HCT116 (cell line): ENCODE measurements at regions not wholly inside any gene's neighbourhood (a gene's known extent, or its start where the extent isn't known, plus 50 kb on each side); places are given as distances from the start of the nearest gene placed in this dataset.

Experiments
- ATAC-seq: fragments of 200-7000 bp; cut with Tn5 transposase; 2 replicates; pipeline ENCODE4 v1.9.1; 2020; ENCODE audit warnings: mild to moderate bottlenecking, moderate library complexity
- BruUV-seq: library from RNA; stranded (reverse); fragments of 400-500 nt; replicated peaks from 2 replicates; lab custom pipeline; 2021; lab: Mats Ljungman, UMichigan
- CTCF ChIA-PET: fragments of 300-600 bp; sonication (Branson Sonifier 250); formaldehyde crosslinking; loops from one replicate; lab custom pipeline; 2021; ENCODE audit warnings: antibody characterized with exemption; lab: Charles Lee
- POLR2A ChIA-PET: fragments of 300-600, 350-600 bp; sonication (Branson Sonifier 250); formaldehyde crosslinking; loops from one replicate; lab custom pipeline; 2021; ENCODE audit warnings: antibody characterized with exemption; lab: Charles Lee
- RAD21 ChIA-PET, 2 experiments: fragments of 300-600 bp; sonication (Branson Sonifier 250); formaldehyde crosslinking; loops; one replicate each; lab custom pipeline; 2023; ENCODE audit warnings: low total read pairs in 2 of 2; ENCODE audit not compliant: uncharacterized antibody in 2 of 2, unreplicated experiment in 2 of 2, low non-redundant PET in 1 of 2; lab: Charles Lee
- DNase-seq: peaks from one replicate; pipeline ENCODE4 v3.0.0-alpha.2; 2010; ENCODE audit warnings: low read depth, low spot score
- H2AFZ ChIP-seq: fragments of 200-600 bp; shearing (Covaris generic), sonication (generic); 2 replicates; pipeline ENCODE4 v1.6.1; 2017; ENCODE audit warnings: low read depth, mixed run types, mixed read lengths, antibody characterized with exemption, low read length; ENCODE audit not compliant: poor library complexity, severe bottlenecking
- H3K27ac ChIP-seq: 2 replicates; pipeline ENCODE4 v1.5.1; 2012; ENCODE audit warnings: low read depth, low read length
- H3K27me3 ChIP-seq: fragments of 200-600 bp; sonication (generic); 2 replicates; pipeline ENCODE4 v1.6.1; 2016; ENCODE audit warnings: mixed run types, low read length, mixed read lengths; ENCODE audit not compliant: insufficient read depth
- H3K36me3 ChIP-seq, 2 experiments: fragments of 200-500 bp in 1 of 2; fragments of 200-600 bp in 1 of 2; sonication (Bioruptor generic) in 1 of 2; sonication (generic) in 1 of 2; 2 replicates each; pipeline versions ENCODE4 v1.5.1 to v1.6.1; 2014 to 2016; ENCODE audit warnings: low read length in 2 of 2, inconsistent platforms in 1 of 2, mixed read lengths in 1 of 2, mixed run types in 1 of 2; ENCODE audit not compliant: insufficient read depth in 2 of 2, control insufficient read depth in 1 of 2
- H3K4me1 ChIP-seq, 2 experiments: fragments of 200-600 bp in 1 of 2; sonication (generic) in 1 of 2; 2 replicates each; pipeline versions ENCODE4 v1.5.1 to v1.6.1; 2012 to 2017; ENCODE audit warnings: low read length in 2 of 2, inconsistent platforms in 1 of 2, mild to moderate bottlenecking in 1 of 2, mixed read lengths in 1 of 2, mixed run types in 1 of 2, moderate library complexity in 1 of 2; ENCODE audit not compliant: insufficient read depth in 2 of 2, control insufficient read depth in 1 of 2
- H3K4me2 ChIP-seq: fragments of 200-600 bp; sonication (generic); 2 replicates; pipeline ENCODE4 v1.6.1; 2017; ENCODE audit warnings: mixed run types, low read length, mixed read lengths
- H3K4me3 ChIP-seq, 2 experiments: fragments of 200-600 bp in 1 of 2; sonication (generic) in 1 of 2; replicated peaks in 1 of 2; 2 replicates each; pipeline ENCODE4 v1.5.1; 2011 to 2016; ENCODE audit warnings: low read length in 2 of 2, control low read depth in 1 of 2, low read depth in 1 of 2, mild to moderate bottlenecking in 1 of 2, mixed read lengths in 1 of 2, mixed run types in 1 of 2
- H3K79me2 ChIP-seq: fragments of 200-600 bp; sonication (generic); 2 replicates; pipeline ENCODE4 v1.6.1; 2017; ENCODE audit warnings: mild to moderate bottlenecking, mixed run types, low read length, moderate library complexity, mixed read lengths; ENCODE audit not compliant: insufficient read depth
- H3K9ac ChIP-seq: fragments of 200-600 bp; sonication (generic); 2 replicates; pipeline ENCODE4 v1.6.1; 2016; ENCODE audit warnings: low read length, mixed read lengths
- H3K9me2 ChIP-seq: fragments of 200-600 bp; sonication (generic), shearing (Covaris generic); 2 replicates; pipeline ENCODE4 v1.6.1; 2017; ENCODE audit warnings: mixed run types, mild to moderate bottlenecking, moderate library complexity; ENCODE audit not compliant: insufficient read depth
- H3K9me3 ChIP-seq, 2 experiments: fragments of 200-500 bp in 1 of 2; fragments of 200-600 bp in 1 of 2; sonication (Bioruptor generic) in 1 of 2; sonication (generic) in 1 of 2; 2 replicates each; pipeline ENCODE4 v1.6.1; 2014 to 2017; ENCODE audit warnings: low read length in 2 of 2, mixed read lengths in 2 of 2, inconsistent platforms in 1 of 2, low read depth in 1 of 2, mild to moderate bottlenecking in 1 of 2, mixed run types in 1 of 2, moderate library complexity in 1 of 2; ENCODE audit not compliant: control insufficient read depth in 1 of 2, insufficient read depth in 1 of 2
- H4K20me1 ChIP-seq: fragments of 200-600 bp; sonication (generic), shearing (Covaris generic); 2 replicates; pipeline ENCODE4 v1.6.1; 2017; ENCODE audit warnings: mixed run types, mild to moderate bottlenecking, moderate library complexity; ENCODE audit not compliant: insufficient read depth
- ATF3 ChIP-seq: IDR thresholded peaks from 2 replicates; pipeline ENCODE4 v1.6.1; 2012
- CTCF ChIP-seq, 3 experiments: fragments of 200-600 bp in 1 of 3; sonication (generic) in 1 of 3; IDR thresholded peaks in 2 of 3; conservative IDR thresholded peaks in 1 of 3; 2 replicates each; pipeline ENCODE4 v1.5.1; 2012 to 2017; ENCODE audit warnings: low read depth in 2 of 3, low read length in 2 of 3, antibody characterized with exemption in 1 of 3, borderline replicate concordance in 1 of 3, control low read depth in 1 of 3, mild to moderate bottlenecking in 1 of 3, mixed read lengths in 1 of 3, mixed run types in 1 of 3, moderate library complexity in 1 of 3; ENCODE audit not compliant: insufficient read depth in 1 of 3
- EGR1 ChIP-seq: IDR thresholded peaks from 2 replicates; pipeline ENCODE4 v1.6.1; 2012; ENCODE audit warnings: low read depth
- EZH2phosphoT487 ChIP-seq: fragments of 200-600 bp; IDR thresholded peaks from 2 replicates; pipeline ENCODE4 v1.6.1; 2018; ENCODE audit warnings: antibody characterized with exemption, borderline replicate concordance
- FOSL1 ChIP-seq: IDR thresholded peaks from 2 replicates; pipeline ENCODE4 v1.6.1; 2012; ENCODE audit warnings: low read depth
- JUND ChIP-seq: IDR thresholded peaks from 2 replicates; pipeline ENCODE4 v1.6.1; 2012
- MAX ChIP-seq: IDR thresholded peaks from 2 replicates; pipeline ENCODE4 v1.6.1; 2012
- POLR2A ChIP-seq: IDR thresholded peaks from 2 replicates; pipeline ENCODE4 v1.7.0; 2011; ENCODE audit warnings: borderline replicate concordance; ENCODE audit not compliant: insufficient read depth, insufficient read length; ENCODE audit errors: extremely low read depth
- POLR2AphosphoS5 ChIP-seq: IDR thresholded peaks from 2 replicates; pipeline ENCODE4 v1.6.1; 2011; ENCODE audit warnings: mild to moderate bottlenecking, low read depth, low read length, moderate library complexity
- RAD21 ChIP-seq: IDR thresholded peaks from 2 replicates; pipeline ENCODE4 v1.6.1; 2012; ENCODE audit warnings: low read depth, mild to moderate bottlenecking
- REST ChIP-seq: IDR thresholded peaks from 2 replicates; pipeline ENCODE4 v1.6.1; 2012; ENCODE audit warnings: low read depth
- SRF ChIP-seq: IDR thresholded peaks from 2 replicates; pipeline ENCODE4 v1.6.1; 2012; ENCODE audit warnings: low read depth
- TCF7L2 ChIP-seq: IDR thresholded peaks from 2 replicates; pipeline ENCODE4 v1.7.0; 2011; ENCODE audit warnings: borderline replicate concordance, inconsistent platforms; ENCODE audit not compliant: insufficient read depth, insufficient read length; ENCODE audit errors: extremely low read depth
- YY1 ChIP-seq: IDR thresholded peaks from 2 replicates; pipeline ENCODE4 v1.6.1; 2011; ENCODE audit warnings: low read length, low read depth, moderate library complexity, mild to moderate bottlenecking; ENCODE audit not compliant: insufficient replicate concordance; ENCODE audit errors: extremely low read depth
- ZBTB33 ChIP-seq: IDR thresholded peaks from 2 replicates; pipeline ENCODE4 v1.6.1; 2011; ENCODE audit warnings: mild to moderate bottlenecking, low read length, moderate library complexity; ENCODE audit not compliant: insufficient replicate concordance; ENCODE audit errors: extremely low read depth
- ZFX ChIP-seq: fragments of 450-650 bp; IDR thresholded peaks from 2 replicates; pipeline ENCODE4 v1.6.1; 2017
- intact Hi-C: fragments of 100-400 bp; cut with micrococcal nuclease; formaldehyde crosslinking; loops from 2 replicates; pipeline ENCODE4 v1.10.0; 2022

GRCh38 chr17:77666881-77667395 lies 291.6 kb upstream of the TNRC6C start:
- BruUV-seq = no TSS peak

More at GRCh38 chr17:77666881-77667395, 291.6 kb upstream of the TNRC6C start:
- Histone ChIP-seq H2AFZ (no peak overlapping the region), H3K4me1 (no peaks in the 10 kb centered on the region), H3K4me3 (no peak overlapping the region), H3K27me3 (peaks cover 5% of the 10 kb centered on the region; the same call in 1 of the 2 replicates), H3K79me2 (no peaks in the 10 kb centered on the region), H3K9me3 (peaks cover 4 to 5% of the 10 kb centered on the region in 2 experiments; a peak in 2 of 4 replicates), H3K36me3 (no peaks in the 10 kb centered on the region), H3K9me2 (no peaks in the 10 kb centered on the region), H3K9ac (no peak overlapping the region), H4K20me1 (no peaks in the 10 kb centered on the region), H3K27ac (no peak overlapping the region), H3K4me2 (no peak overlapping the region)
- POLR2A ChIA-PET = no interaction called here
- RAD21 ChIA-PET = no interaction called here
- intact Hi-C loops = no loop called here
- DNase-seq = no peak
- no peak for TF ChIP-seq YY1
- TF ChIP-seq POLR2A = no peak
- no peak for TF ChIP-seq CTCF (IDR thresholded peaks at IDR 0.05 in 2 of 3, conservative IDR thresholded peaks at IDR 0.05 in 1 of 3; ENCODE audit: borderline replicate concordance in 1 of 3, insufficient read depth in 1 of 3, low read depth in 2 of 3, low read length in 2 of 3)
- TF ChIP-seq EZH2phosphoT487 = no peak
- TF ChIP-seq RAD21 = no peak
- TF ChIP-seq POLR2AphosphoS5 = no peak
- TF ChIP-seq SRF = no peak
- no peak for TF ChIP-seq REST
- no peak for TF ChIP-seq ZBTB33
- TF ChIP-seq MAX = no peak
- TF ChIP-seq EGR1 = no peak
- no peak for TF ChIP-seq JUND
- TF ChIP-seq ZFX = no peak
- TF ChIP-seq ATF3 = no peak
- no peak for TF ChIP-seq TCF7L2
- no peak for TF ChIP-seq FOSL1
- CTCF ChIA-PET = no interaction called here
- no peak for ATAC-seq
